ENCODE measurements at regions not wholly inside any gene's neighbourhood (a gene's known extent, or its start where the extent isn't known, plus 50 kb on each side); places are given as distances from the start of the nearest gene placed in this dataset.

GRCh38 chr7:54680377-54681005 lies 78.5 kb downstream of the SEC61G start:
- Histone ChIP-seq H3K9ac (ENCODE audit: low read depth, low read length) (no peak overlapping the region), H4K91ac (ENCODE audit: insufficient read depth, low read depth, low read length) (no peak overlapping the region), H2BK120ac (ENCODE audit: low read depth, low read length) (no peak overlapping the region), H2AK9ac (replicated peaks; ENCODE audit: low read depth, low read length, poor library complexity) (no peak overlapping the region), H3K4me2 (ENCODE audit: low read depth, low read length) (no peak overlapping the region), H3K27ac (ENCODE audit: insufficient read depth, low read length) (no peak overlapping the region), H4K8ac (ENCODE audit: low read depth in 2 of 2, low read length in 2 of 2) (no peak overlapping the region), H3K23ac (ENCODE audit: low read depth, low read length) (no peak overlapping the region), H2BK20ac (ENCODE audit: low read depth, low read length) (no peak overlapping the region), H3K27me3 (ENCODE audit: control insufficient read depth, insufficient read depth, low read length) (no peaks in the 10 kb centered on the region), H3K14ac (replicated peaks; ENCODE audit: low read depth, low read length) (no peak overlapping the region), H2BK5ac (ENCODE audit: low read depth, low read length, poor library complexity, severe bottlenecking) (no peak overlapping the region), H2AFZ (replicated peaks; ENCODE audit: low read length, poor library complexity) (no peak overlapping the region), H3K9me3 (ENCODE audit: control insufficient read depth, insufficient read depth, low read length) (no peaks in the 10 kb centered on the region), H2AK5ac (ENCODE audit: low read depth, low read length) (no peak overlapping the region), H3K4ac (ENCODE audit: low read depth, low read length) (no peak overlapping the region), H2BK15ac (ENCODE audit: low read depth, low read length) (no peak overlapping the region), H4K5ac (ENCODE audit: low read depth, low read length) (no peak overlapping the region), H3K9me1 (ENCODE audit: insufficient read depth, low read length) (no peaks in the 10 kb centered on the region), H3K18ac (ENCODE audit: low read depth, low read length) (no peak overlapping the region), H3K4me1 (ENCODE audit: control insufficient read depth, insufficient read depth, low read length) (no peaks in the 10 kb centered on the region), H3K36me3 (ENCODE audit: control insufficient read depth, insufficient read depth, low read length) (no peaks in the 10 kb centered on the region), H3K79me1 (ENCODE audit: low read depth in 1 of 2, low read length in 2 of 2) (no peaks in the 10 kb centered on the region), H3K56ac (ENCODE audit: extremely low read depth, insufficient read depth, low read length) (no peak overlapping the region), H3K4me3 (ENCODE audit: insufficient read depth, low read depth, low read length) (no peak overlapping the region), H4K20me1 (ENCODE audit: insufficient read depth, low read length) (no peaks in the 10 kb centered on the region)
- no CpG with 5 or more reads among the region's 4 CpGs for WGBS, 2 experiments (ENCODE audit: extremely low coverage in 2 of 2, insufficient read length in 1 of 2)
- in situ Hi-C loops (cut with MboI; ENCODE audit: low sequenced_read_pairs) (no loop called here), dilution Hi-C loops (cut with HindIII; ENCODE audit: low sequenced_read_pairs, unreplicated experiment) (no loop called here), intact Hi-C loops (cut with micrococcal nuclease) (no loop called here)
- no peak for DNase-seq
- CTCF ChIA-PET: no interaction called here
- no peak for ATAC-seq (ENCODE audit: low read depth)
- POLR2A ChIA-PET (ENCODE audit: unreplicated experiment): no interaction called here
- TF ChIP-seq MAFK (IDR thresholded peaks at IDR 0.05; ENCODE audit: low read depth, low read length): no peak
- no peak for TF ChIP-seq MAZ (IDR thresholded peaks at IDR 0.05; ENCODE audit: borderline replicate concordance, low read depth, low read length)
- TF ChIP-seq USF2 (IDR thresholded peaks at IDR 0.05; ENCODE audit: low read depth, low read length): no peak
- no peak for TF ChIP-seq POLR2A (IDR thresholded peaks at IDR 0.05; ENCODE audit: low read depth, low read length)
- no peak for TF ChIP-seq RCOR1 (IDR thresholded peaks at IDR 0.05; ENCODE audit: insufficient replicate concordance, low read length)
- TF ChIP-seq CHD1 (IDR thresholded peaks at IDR 0.05; ENCODE audit: low read depth, low read length): no peak
- TF ChIP-seq ELK1 (IDR thresholded peaks at IDR 0.05; ENCODE audit: borderline replicate concordance, low read depth, low read length): no peak
- no peak for TF ChIP-seq FOS (IDR thresholded peaks at IDR 0.05; ENCODE audit: low read depth, low read length)
- BruUV-seq (replicated peaks): no TSS peak
